H9 (cell line): ENCODE measurements at regions not wholly inside any gene's neighbourhood (a gene's known extent, or its start where the extent isn't known, plus 50 kb on each side); places are given as distances from the start of the nearest gene placed in this dataset.
"Not testable (repeated sequence)": the region's sequence is repeated elsewhere in the genome, so short reads cannot be mapped to it uniquely, and the experiment has no call there.

ENCODE experiments used
- DNase-seq: peaks from one replicate; pipeline ENCODE4 v3.0.0-alpha.2; 2017
- H2AFZ ChIP-seq: one replicate; pipeline ENCODE4 v1.6.1; 2013; ENCODE audit warnings: mild to moderate bottlenecking, low read length, control low read depth, moderate library complexity
- H2AK5ac ChIP-seq: 2 replicates; pipeline ENCODE4 v1.6.1; 2013; ENCODE audit warnings: low read length, control low read depth, mixed read lengths; ENCODE audit not compliant: insufficient read length
- H2BK120ac ChIP-seq: one replicate; pipeline ENCODE4 v1.6.1; 2013; ENCODE audit warnings: low read depth, mild to moderate bottlenecking, low read length, control low read depth, inconsistent platforms; ENCODE audit not compliant: poor library complexity, severe bottlenecking
- H2BK12ac ChIP-seq: 2 replicates; pipeline ENCODE4 v1.6.1; 2013; ENCODE audit warnings: low read length, control low read depth, mixed read lengths, low read depth; ENCODE audit not compliant: insufficient read length
- H2BK15ac ChIP-seq: 2 replicates; pipeline ENCODE4 v1.6.1; 2013; ENCODE audit warnings: low read depth, low read length, control low read depth
- H2BK20ac ChIP-seq: one replicate; pipeline ENCODE4 v1.6.1; 2013; ENCODE audit warnings: low read depth, mild to moderate bottlenecking, low read length, control low read depth, inconsistent platforms; ENCODE audit not compliant: poor library complexity, severe bottlenecking
- H2BK5ac ChIP-seq: 2 replicates; pipeline ENCODE4 v1.6.1; 2013; ENCODE audit warnings: low read length, control low read depth, mixed read lengths; ENCODE audit not compliant: insufficient read length
- H3K14ac ChIP-seq: 2 replicates; pipeline ENCODE4 v1.6.1; 2013; ENCODE audit warnings: low read length, control low read depth; ENCODE audit not compliant: insufficient read depth
- H3K18ac ChIP-seq: 2 replicates; pipeline ENCODE4 v1.6.1; 2013; ENCODE audit warnings: low read depth, mild to moderate bottlenecking, mixed read lengths, low read length, control low read depth; ENCODE audit not compliant: insufficient read length
- H3K23ac ChIP-seq: 2 replicates; pipeline ENCODE4 v1.6.1; 2013; ENCODE audit warnings: low read length, control low read depth, mixed read lengths, low read depth; ENCODE audit not compliant: insufficient read length
- H3K23me2 ChIP-seq: 2 replicates; pipeline ENCODE4 v1.6.1; 2013; ENCODE audit warnings: low read depth, mild to moderate bottlenecking, mixed read lengths, low read length, control low read depth; ENCODE audit not compliant: insufficient read length, poor library complexity, severe bottlenecking
- H3K27ac ChIP-seq: 2 replicates; pipeline ENCODE4 v1.5.1; 2013; ENCODE audit warnings: low read length, control low read depth, mixed read lengths, low read depth; ENCODE audit not compliant: insufficient read length
- H3K27me3 ChIP-seq: 2 replicates; pipeline ENCODE4 v1.6.1; 2013; ENCODE audit warnings: low read length, control low read depth, inconsistent platforms; ENCODE audit not compliant: insufficient read depth
- H3K4ac ChIP-seq: 2 replicates; pipeline ENCODE4 v1.6.1; 2013; ENCODE audit warnings: low read depth, mild to moderate bottlenecking, control low read depth, inconsistent platforms, low read length, moderate library complexity
- H3K4me1 ChIP-seq: 2 replicates; pipeline ENCODE4 v1.6.1; 2013; ENCODE audit warnings: low read length, control low read depth, inconsistent platforms; ENCODE audit not compliant: insufficient read depth
- H3K4me2 ChIP-seq: 2 replicates; pipeline ENCODE4 v1.6.1; 2013; ENCODE audit warnings: low read length, control low read depth, mixed read lengths; ENCODE audit not compliant: insufficient read length, insufficient read depth
- H3K56ac ChIP-seq: 2 replicates; pipeline ENCODE4 v1.6.1; 2013; ENCODE audit warnings: low read depth, mild to moderate bottlenecking, mixed read lengths, low read length, control low read depth; ENCODE audit not compliant: insufficient read length
- H3K79me1 ChIP-seq: 2 replicates; pipeline ENCODE4 v1.6.1; 2013; ENCODE audit warnings: low read depth, mild to moderate bottlenecking, moderate library complexity, low read length, control low read depth, inconsistent platforms; ENCODE audit not compliant: insufficient read depth, poor library complexity, severe bottlenecking
- H3K79me2 ChIP-seq: 2 replicates; pipeline ENCODE4 v1.6.1; 2013; ENCODE audit warnings: low read length, control low read depth, inconsistent platforms; ENCODE audit not compliant: insufficient read depth
- H3K9ac ChIP-seq: 2 replicates; pipeline ENCODE4 v1.6.1; 2013; ENCODE audit warnings: low read length, control low read depth, mixed read lengths; ENCODE audit not compliant: insufficient read length; ENCODE audit errors: extremely low read depth
- H3K9me3 ChIP-seq: one replicate; pipeline ENCODE4 v1.6.1; 2013; ENCODE audit warnings: low read depth, low read length, inconsistent platforms; ENCODE audit not compliant: control insufficient read depth
- H3T11ph ChIP-seq: one replicate; pipeline ENCODE4 v1.6.1; 2013; ENCODE audit warnings: mild to moderate bottlenecking, low read length, control low read depth, inconsistent platforms
- H4K20me1 ChIP-seq: one replicate; pipeline ENCODE4 v1.6.1; 2013; ENCODE audit not compliant: control insufficient read depth, insufficient read length, insufficient read depth
- H4K5ac ChIP-seq: 2 replicates; pipeline ENCODE4 v1.6.1; 2013; ENCODE audit warnings: low read depth, mild to moderate bottlenecking, mixed read lengths, low read length, control low read depth; ENCODE audit not compliant: insufficient read length
- H4K8ac ChIP-seq: replicated peaks from 2 replicates; pipeline ENCODE4 v1.6.1; 2013; ENCODE audit warnings: low read length, control low read depth, mixed read lengths, low read depth; ENCODE audit not compliant: insufficient read length
- H4K91ac ChIP-seq: 2 replicates; pipeline ENCODE4 v1.6.1; 2013; ENCODE audit warnings: low read depth, mild to moderate bottlenecking, moderate library complexity, mixed read lengths, low read length, control low read depth; ENCODE audit not compliant: insufficient read length
- H3K27ac Mint-ChIP-seq, 3 experiments: 2 replicates in 2 of 3; 3 replicates in 1 of 3; pipeline ENCODE4 v1.8.0; 2020 to 2021; ENCODE audit warnings: mixed read lengths in 3 of 3, mild to moderate bottlenecking in 1 of 3, moderate library complexity in 1 of 3
- H3K27me3 Mint-ChIP-seq: 2 replicates; pipeline ENCODE4 v1.8.0; 2021; ENCODE audit warnings: low read depth, mild to moderate bottlenecking, moderate library complexity, mixed read lengths
- H3K36me3 Mint-ChIP-seq, 3 experiments: 2 replicates in 2 of 3; 3 replicates in 1 of 3; pipeline ENCODE4 v1.8.0; 2020 to 2021; ENCODE audit warnings: low read depth in 3 of 3, mixed read lengths in 3 of 3; ENCODE audit not compliant: insufficient read depth in 1 of 3
- H3K4me1 Mint-ChIP-seq, 2 experiments: 2 replicates each; pipeline ENCODE4 v1.8.0; 2020; ENCODE audit warnings: mixed read lengths in 2 of 2
- H3K4me3 Mint-ChIP-seq, 2 experiments: 2 replicates in 1 of 2; 3 replicates in 1 of 2; pipeline ENCODE4 v1.8.0; 2020 to 2021; ENCODE audit warnings: mild to moderate bottlenecking in 2 of 2, mixed read lengths in 2 of 2, moderate library complexity in 1 of 2
- H3K9me3 Mint-ChIP-seq, 2 experiments: 2 replicates in 1 of 2; 3 replicates in 1 of 2; pipeline ENCODE4 v1.8.0; 2020; ENCODE audit warnings: mild to moderate bottlenecking in 2 of 2, mixed read lengths in 2 of 2, moderate library complexity in 1 of 2
- WGBS: extraction: QIAGEN DNeasy Blood & Tissue Kit; methylation state at CpG from one replicate; pipeline ENCODE4 v1.1.7; 2013; ENCODE audit warnings: missing lambda C conversion rate, low lambda C conversion rate, mixed read lengths; ENCODE audit not compliant: insufficient read length; ENCODE audit errors: extremely low coverage; 5-methylcytosine and 5-hydroxymethylcytosine counted together
- TF ChIP-seq, protein P1 (sequence below): fragments of 200-600 bp; sonication (generic); conservative IDR thresholded peaks from 3 replicates; pipeline ENCODE4 v1.8.0; 2021; ENCODE audit warnings: antibody characterized with exemption, mild to moderate bottlenecking

DNA sequence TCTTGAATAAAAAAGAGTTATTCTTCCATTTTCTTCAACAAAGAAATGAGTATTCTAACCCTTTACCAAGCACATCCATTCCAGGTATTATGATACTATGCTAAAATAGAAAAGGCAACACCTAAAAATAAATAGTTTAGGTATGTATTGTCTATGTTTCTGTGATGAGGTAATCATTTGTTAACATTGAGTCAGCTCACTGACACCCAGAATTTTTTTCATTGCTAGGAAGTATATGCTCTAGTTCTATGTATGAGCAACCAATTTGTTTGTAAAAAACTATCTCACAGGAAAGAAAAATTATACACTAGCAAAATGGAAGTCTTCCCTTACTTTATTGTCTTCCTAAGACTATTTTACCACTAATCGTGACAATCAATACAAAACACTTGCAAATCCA, 615.6 kb upstream of the GRIN3A start:
- Histone ChIP-seq H3K79me2 (no peaks in the 10 kb centered on the region), H2BK20ac (no peak overlapping the region), H3K27me3 (no peaks in the 10 kb centered on the region), H4K91ac (no peak overlapping the region), H2AFZ (no peak overlapping the region), H3K4me1 (no peaks in the 10 kb centered on the region), H3K4me2 (no peak overlapping the region), H3K23me2 (no peaks in the 10 kb centered on the region), H3K9ac (no peak overlapping the region), H3K18ac (no peak overlapping the region), H2BK120ac (no peak overlapping the region), H3K4ac (no peak overlapping the region), H2BK12ac (no peak overlapping the region), H3K14ac (no peak overlapping the region), H4K8ac (no peak overlapping the region), H4K20me1 (no peaks in the 10 kb centered on the region), H3K27ac (no peak overlapping the region), H3K9me3 (no peaks in the 10 kb centered on the region), H3K79me1 (no peaks in the 10 kb centered on the region), H2AK5ac (no peak overlapping the region), H3K56ac (no peak overlapping the region), H3T11ph (no peak overlapping the region), H2BK5ac (no peak overlapping the region), H2BK15ac (no peak overlapping the region), H3K23ac (no peak overlapping the region), H4K5ac (no peak overlapping the region)
- no CpG with 5 or more reads among the region's 1 CpG for WGBS
- peaks cover 15 to 23% of the 10 kb centered on the region in 2 experiments for H3K9me3 Mint-ChIP-seq
- no peak overlapping the region for H3K27ac Mint-ChIP-seq
- H3K27me3 Mint-ChIP-seq = no peaks in the 10 kb centered on the region
- H3K4me3 Mint-ChIP-seq = no peak overlapping the region
- H3K4me1 Mint-ChIP-seq = no peaks in the 10 kb centered on the region
- H3K36me3 Mint-ChIP-seq = peaks cover 3 to 16% (median 3%) of the 10 kb centered on the region in 3 experiments; a peak in 4 of 7 replicates
- DNase-seq = no peak
- TF ChIP-seq, protein P1, sequence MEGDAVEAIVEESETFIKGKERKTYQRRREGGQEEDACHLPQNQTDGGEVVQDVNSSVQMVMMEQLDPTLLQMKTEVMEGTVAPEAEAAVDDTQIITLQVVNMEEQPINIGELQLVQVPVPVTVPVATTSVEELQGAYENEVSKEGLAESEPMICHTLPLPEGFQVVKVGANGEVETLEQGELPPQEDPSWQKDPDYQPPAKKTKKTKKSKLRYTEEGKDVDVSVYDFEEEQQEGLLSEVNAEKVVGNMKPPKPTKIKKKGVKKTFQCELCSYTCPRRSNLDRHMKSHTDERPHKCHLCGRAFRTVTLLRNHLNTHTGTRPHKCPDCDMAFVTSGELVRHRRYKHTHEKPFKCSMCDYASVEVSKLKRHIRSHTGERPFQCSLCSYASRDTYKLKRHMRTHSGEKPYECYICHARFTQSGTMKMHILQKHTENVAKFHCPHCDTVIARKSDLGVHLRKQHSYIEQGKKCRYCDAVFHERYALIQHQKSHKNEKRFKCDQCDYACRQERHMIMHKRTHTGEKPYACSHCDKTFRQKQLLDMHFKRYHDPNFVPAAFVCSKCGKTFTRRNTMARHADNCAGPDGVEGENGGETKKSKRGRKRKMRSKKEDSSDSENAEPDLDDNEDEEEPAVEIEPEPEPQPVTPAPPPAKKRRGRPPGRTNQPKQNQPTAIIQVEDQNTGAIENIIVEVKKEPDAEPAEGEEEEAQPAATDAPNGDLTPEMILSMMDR = no peak

DNA sequence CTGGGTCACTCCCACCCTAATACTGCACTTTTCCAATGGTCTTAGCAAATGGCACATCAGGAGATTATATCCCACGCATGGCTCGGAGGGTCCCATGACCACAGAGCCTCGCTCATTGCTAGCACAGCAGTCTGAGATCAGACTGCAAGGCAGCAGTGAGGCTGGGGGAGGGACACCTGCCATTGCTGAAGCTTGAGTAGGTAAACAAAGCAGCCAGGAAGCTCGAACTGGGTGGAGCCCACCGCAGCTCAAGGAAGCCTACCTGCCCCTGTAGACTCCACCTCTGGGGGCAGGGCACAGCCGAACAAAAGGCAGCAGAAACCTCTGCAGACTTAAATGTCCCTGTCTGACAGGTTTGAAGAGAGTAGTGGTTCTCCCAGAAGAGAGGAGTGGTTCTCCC, 599.0 kb upstream of the GRIN3A start:
- H3K36me3 Mint-ChIP-seq, H3K56ac ChIP-seq, H3K23ac ChIP-seq, H4K5ac ChIP-seq, H3K4ac ChIP-seq, H2BK5ac ChIP-seq, H3K4me2 ChIP-seq, H4K20me1 ChIP-seq, H3K79me2 ChIP-seq, H4K91ac ChIP-seq, H3K27me3 Mint-ChIP-seq, H3K9ac ChIP-seq, H3K4me1 Mint-ChIP-seq, H3K9me3 ChIP-seq, H3K4me1 ChIP-seq, H3K23me2 ChIP-seq, H2BK12ac ChIP-seq, H3K9me3 Mint-ChIP-seq, H3K18ac ChIP-seq, H2BK120ac ChIP-seq, H2AFZ ChIP-seq, H4K8ac ChIP-seq, H2AK5ac ChIP-seq, H3T11ph ChIP-seq, H3K27ac ChIP-seq, H3K14ac ChIP-seq, H2BK20ac ChIP-seq, H3K27me3 ChIP-seq, H3K4me3 Mint-ChIP-seq, H3K79me1 ChIP-seq, H3K27ac Mint-ChIP-seq, H2BK15ac ChIP-seq: not testable (repeated sequence)
- DNase-seq = peak; percentile 31
- WGBS = no CpG with 5 or more reads among the region's 6 CpGs
